ENCODE measurements at regions not wholly inside any gene's neighbourhood (a gene's known extent, or its start where the extent isn't known, plus 50 kb on each side); places are given as distances from the start of the nearest gene placed in this dataset.

- Histone ChIP-seq H3K4me1 (ENCODE audit: insufficient read depth, low read length) (no peaks in the 10 kb centered on the region), H3K9me3 (ENCODE audit: control insufficient read depth, insufficient read depth, low read length) (no peaks in the 10 kb centered on the region), H3K36me3 (ENCODE audit: insufficient read depth, low read length) (no peaks in the 10 kb centered on the region), H3K9ac (ENCODE audit: low read depth, low read length) (no peak overlapping the region)
These were observed 86.7 kb upstream of the LINGO1 start for GRCh38 chr15:77719450-77719849.

- no peaks in the 10 kb centered on the region for H3K9me3 ChIP-seq (ENCODE audit: control insufficient read depth, insufficient read depth, low read length)
- H3K4me1 ChIP-seq (ENCODE audit: insufficient read depth, low read length), result peaks cover 5% of the 10 kb centered on the region; the same call in 1 of the 2 replicates
- H3K36me3 ChIP-seq (ENCODE audit: insufficient read depth, low read length), result no peaks in the 10 kb centered on the region
- no peak overlapping the region for H3K9ac ChIP-seq (ENCODE audit: low read depth, low read length)
These were observed 84.8 kb upstream of the LINGO1 start for GRCh38 chr15:77717333-77717990.

- Histone ChIP-seq H3K36me3 (ENCODE audit: insufficient read depth, low read length) (no peaks in the 10 kb centered on the region), H3K4me1 (ENCODE audit: insufficient read depth, low read length) (peaks cover 7% of the 10 kb centered on the region; the same call in 1 of the 2 replicates), H3K9me3 (ENCODE audit: control insufficient read depth, insufficient read depth, low read length) (no peaks in the 10 kb centered on the region), H3K9ac (ENCODE audit: low read depth, low read length) (no peak overlapping the region)
These were observed 84.1 kb upstream of the LINGO1 start for GRCh38 chr15:77716632-77717332.

- Histone ChIP-seq H3K9ac (ENCODE audit: low read depth, low read length) (no peak overlapping the region), H3K9me3 (ENCODE audit: control insufficient read depth, insufficient read depth, low read length) (no peaks in the 10 kb centered on the region), H3K36me3 (ENCODE audit: insufficient read depth, low read length) (no peaks in the 10 kb centered on the region), H3K4me1 (ENCODE audit: insufficient read depth, low read length) (peaks cover 7% of the 10 kb centered on the region; the same call in 1 of the 2 replicates)
These were observed 83.1 kb upstream of the LINGO1 start for GRCh38 chr15:77715860-77716259.

GRCh38 chr15:77715051-77715450, 82.3 kb upstream of the LINGO1 start:
- Histone ChIP-seq H3K36me3 (ENCODE audit: insufficient read depth, low read length) (no peaks in the 10 kb centered on the region), H3K4me1 (ENCODE audit: insufficient read depth, low read length) (peaks cover 7% of the 10 kb centered on the region; the same call in 1 of the 2 replicates), H3K9me3 (ENCODE audit: control insufficient read depth, insufficient read depth, low read length) (no peaks in the 10 kb centered on the region), H3K9ac (ENCODE audit: low read depth, low read length) (no peak overlapping the region)

GRCh38 chr15:77714555-77714954, 81.8 kb upstream of the LINGO1 start:
- Histone ChIP-seq H3K9me3 (ENCODE audit: control insufficient read depth, insufficient read depth, low read length) (no peaks in the 10 kb centered on the region), H3K4me1 (ENCODE audit: insufficient read depth, low read length) (peaks cover 7% of the 10 kb centered on the region; the same call in 1 of the 2 replicates), H3K36me3 (ENCODE audit: insufficient read depth, low read length) (no peaks in the 10 kb centered on the region), H3K9ac (ENCODE audit: low read depth, low read length) (no peak overlapping the region)

GRCh38 chr15:77714023-77714422, 81.3 kb upstream of the LINGO1 start:
- no peaks in the 10 kb centered on the region for H3K36me3 ChIP-seq (ENCODE audit: insufficient read depth, low read length)
- H3K9ac ChIP-seq (ENCODE audit: low read depth, low read length), result no peak overlapping the region
- no peaks in the 10 kb centered on the region for H3K9me3 ChIP-seq (ENCODE audit: control insufficient read depth, insufficient read depth, low read length)
- peaks cover 7% of the 10 kb centered on the region; the same call in 1 of the 2 replicates for H3K4me1 ChIP-seq (ENCODE audit: insufficient read depth, low read length)

GRCh38 chr15:77713281-77713680, 80.6 kb upstream of the LINGO1 start:
- Histone ChIP-seq H3K9me3 (ENCODE audit: control insufficient read depth, insufficient read depth, low read length) (no peaks in the 10 kb centered on the region), H3K9ac (ENCODE audit: low read depth, low read length) (no peak overlapping the region)

GRCh38 chr15:77712438-77712837, 79.7 kb upstream of the LINGO1 start:
- H3K9ac ChIP-seq (ENCODE audit: low read depth, low read length), result no peak overlapping the region
- no peaks in the 10 kb centered on the region for H3K9me3 ChIP-seq (ENCODE audit: control insufficient read depth, insufficient read depth, low read length)
- peaks cover 7% of the 10 kb centered on the region; the same call in 1 of the 2 replicates for H3K4me1 ChIP-seq (ENCODE audit: insufficient read depth, low read length)
- no peaks in the 10 kb centered on the region for H3K36me3 ChIP-seq (ENCODE audit: insufficient read depth, low read length)

More at GRCh38 chr15:77713281-77713680, 80.6 kb upstream of the LINGO1 start:
- Histone ChIP-seq H3K36me3 (ENCODE audit: insufficient read depth, low read length) (no peaks in the 10 kb centered on the region), H3K4me1 (ENCODE audit: insufficient read depth, low read length) (peaks cover 7% of the 10 kb centered on the region; the same call in 1 of the 2 replicates)

- Histone ChIP-seq H3K4me1 (ENCODE audit: insufficient read depth, low read length) (peaks cover 7% of the 10 kb centered on the region; the same call in 1 of the 2 replicates), H3K9me3 (ENCODE audit: control insufficient read depth, insufficient read depth, low read length) (no peaks in the 10 kb centered on the region), H3K9ac (ENCODE audit: low read depth, low read length) (no peak overlapping the region), H3K36me3 (ENCODE audit: insufficient read depth, low read length) (no peaks in the 10 kb centered on the region)
These were observed 77.9 kb upstream of the LINGO1 start for GRCh38 chr15:77710637-77711036.

GRCh38 chr15:77710206-77710605, 77.5 kb upstream of the LINGO1 start:
- Histone ChIP-seq H3K4me1 (ENCODE audit: insufficient read depth, low read length) (peaks cover 7% of the 10 kb centered on the region; the same call in 1 of the 2 replicates), H3K9ac (ENCODE audit: low read depth, low read length) (no peak overlapping the region), H3K36me3 (ENCODE audit: insufficient read depth, low read length) (no peaks in the 10 kb centered on the region), H3K9me3 (ENCODE audit: control insufficient read depth, insufficient read depth, low read length) (no peaks in the 10 kb centered on the region)

- Histone ChIP-seq H3K9me3 (ENCODE audit: control insufficient read depth, insufficient read depth, low read length) (no peaks in the 10 kb centered on the region), H3K36me3 (ENCODE audit: insufficient read depth, low read length) (no peaks in the 10 kb centered on the region), H3K9ac (ENCODE audit: low read depth, low read length) (no peak overlapping the region), H3K4me1 (ENCODE audit: insufficient read depth, low read length) (peaks cover 7% of the 10 kb centered on the region; the same call in 1 of the 2 replicates)
These were observed 76.6 kb upstream of the LINGO1 start for GRCh38 chr15:77709135-77709886.

GRCh38 chr15:77706482-77707244, 74.0 kb upstream of the LINGO1 start:
- Histone ChIP-seq H3K9ac (ENCODE audit: low read depth, low read length) (no peak overlapping the region), H3K4me1 (ENCODE audit: insufficient read depth, low read length) (no peaks in the 10 kb centered on the region), H3K36me3 (ENCODE audit: insufficient read depth, low read length) (no peaks in the 10 kb centered on the region), H3K9me3 (ENCODE audit: control insufficient read depth, insufficient read depth, low read length) (no peaks in the 10 kb centered on the region)
